Activated effector memory CD4-positive, alpha-beta T cell treated with anti-CD3 and anti-CD28 coated beads, Interleukin-2, amount 50 U/mL, for 16 hours (primary cell): ENCODE measurements at regions not wholly inside any gene's neighbourhood (a gene's known extent, or its start where the extent isn't known, plus 50 kb on each side); places are given as distances from the start of the nearest gene placed in this dataset.
A peak's percentile ranks its signal among the peaks of the same experiment; 100 is the strongest.

ENCODE experiments used
- DNase-seq: peaks from one replicate; pipeline ENCODE4 v3.0.0-alpha.2; 2020

GRCh38 chr10:42973870-42974692, 102.8 kb upstream of the RET start:
- DNase-seq, result no peak

GRCh38 chr10:42974693-42975002, 102.2 kb upstream of the RET start:
- DNase-seq, result no peak

- DNase-seq, result no peak
These were observed 101.8 kb upstream of the RET start for GRCh38 chr10:42975005-42975493.

- no peak for DNase-seq
These were observed 101.1 kb upstream of the RET start for GRCh38 chr10:42975558-42976340.

GRCh38 chr10:42976351-42977031, 100.4 kb upstream of the RET start:
- no peak for DNase-seq

GRCh38 chr10:42977032-42977416, 99.8 kb upstream of the RET start:
- DNase-seq, result no peak

GRCh38 chr10:42979181-42979580, 97.7 kb upstream of the RET start:
- no peak for DNase-seq

GRCh38 chr10:42979721-42980467, 97.0 kb upstream of the RET start:
- peak; percentile 57 for DNase-seq

- DNase-seq, result no peak
These were observed 96.1 kb upstream of the RET start for GRCh38 chr10:42980553-42981357.

GRCh38 chr10:42981358-42982236, 95.3 kb upstream of the RET start:
- DNase-seq, result peak; percentile 59

- DNase-seq, result no peak
These were observed 93.9 kb upstream of the RET start for GRCh38 chr10:42982891-42983506.

- DNase-seq, result no peak
These were observed 93.3 kb upstream of the RET start for GRCh38 chr10:42983591-42983990.

- DNase-seq, result no peak
These were observed 92.7 kb upstream of the RET start for GRCh38 chr10:42984035-42984610.

GRCh38 chr10:42984761-42985325, 92.0 kb upstream of the RET start:
- DNase-seq, result peak; percentile 47

- peak; percentile 51 for DNase-seq
These were observed 91.2 kb upstream of the RET start for GRCh38 chr10:42985436-42986316.

GRCh38 chr10:42986633-42987032, 90.2 kb upstream of the RET start:
- no peak for DNase-seq

- DNase-seq, result no peak
These were observed 89.7 kb upstream of the RET start for GRCh38 chr10:42987121-42987541.

GRCh38 chr10:42987575-42987974, 89.3 kb upstream of the RET start:
- DNase-seq, result no peak

- DNase-seq, result no peak
These were observed 88.8 kb upstream of the RET start for GRCh38 chr10:42988069-42988468.
